ENCODE measurements at regions not wholly inside any gene's neighbourhood (a gene's known extent, or its start where the extent isn't known, plus 50 kb on each side); places are given as distances from the start of the nearest gene placed in this dataset.

DNA sequence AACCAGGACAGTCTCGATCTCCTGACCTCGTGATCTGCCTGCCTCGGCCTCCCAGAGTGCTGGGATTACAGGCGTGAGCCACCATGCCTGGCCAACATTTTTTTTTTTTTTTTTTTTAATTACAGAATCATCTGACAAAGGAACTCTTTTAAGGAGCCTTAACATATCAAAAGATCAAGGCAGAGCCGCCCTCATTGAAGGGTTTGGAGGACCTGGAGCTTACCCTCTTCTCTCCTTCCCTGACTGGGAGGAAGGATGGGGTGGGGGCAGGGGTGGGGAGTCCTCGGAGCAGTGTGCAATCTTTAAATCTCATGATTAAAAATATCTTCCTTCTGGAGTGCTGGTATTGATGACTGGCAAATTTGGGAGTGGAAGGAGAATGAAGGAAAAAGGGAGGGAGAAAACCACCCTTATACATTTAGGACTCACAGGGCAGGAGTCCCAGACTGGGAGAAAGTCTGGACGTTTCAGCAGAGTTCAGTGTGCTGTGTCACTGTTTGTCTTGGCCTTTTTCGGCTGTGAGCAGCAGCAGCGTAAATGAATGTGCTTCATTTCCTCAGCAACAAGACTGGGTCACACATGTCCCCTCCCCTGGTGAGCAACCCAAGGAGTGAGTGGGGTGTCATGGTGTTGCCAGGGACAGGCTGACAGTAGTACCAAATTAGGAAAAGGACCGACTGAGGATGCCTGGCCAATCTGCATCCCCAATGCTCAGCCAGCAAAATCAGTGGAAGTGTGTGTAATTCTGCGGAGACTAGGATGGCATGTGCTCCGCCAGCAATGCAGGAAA, 115.3 kb upstream of the BNC2 start:
- TF ChIP-seq, protein P1, sequence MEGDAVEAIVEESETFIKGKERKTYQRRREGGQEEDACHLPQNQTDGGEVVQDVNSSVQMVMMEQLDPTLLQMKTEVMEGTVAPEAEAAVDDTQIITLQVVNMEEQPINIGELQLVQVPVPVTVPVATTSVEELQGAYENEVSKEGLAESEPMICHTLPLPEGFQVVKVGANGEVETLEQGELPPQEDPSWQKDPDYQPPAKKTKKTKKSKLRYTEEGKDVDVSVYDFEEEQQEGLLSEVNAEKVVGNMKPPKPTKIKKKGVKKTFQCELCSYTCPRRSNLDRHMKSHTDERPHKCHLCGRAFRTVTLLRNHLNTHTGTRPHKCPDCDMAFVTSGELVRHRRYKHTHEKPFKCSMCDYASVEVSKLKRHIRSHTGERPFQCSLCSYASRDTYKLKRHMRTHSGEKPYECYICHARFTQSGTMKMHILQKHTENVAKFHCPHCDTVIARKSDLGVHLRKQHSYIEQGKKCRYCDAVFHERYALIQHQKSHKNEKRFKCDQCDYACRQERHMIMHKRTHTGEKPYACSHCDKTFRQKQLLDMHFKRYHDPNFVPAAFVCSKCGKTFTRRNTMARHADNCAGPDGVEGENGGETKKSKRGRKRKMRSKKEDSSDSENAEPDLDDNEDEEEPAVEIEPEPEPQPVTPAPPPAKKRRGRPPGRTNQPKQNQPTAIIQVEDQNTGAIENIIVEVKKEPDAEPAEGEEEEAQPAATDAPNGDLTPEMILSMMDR (conservative IDR thresholded peaks at IDR 0.05): no peak
- no peak for TF ChIP-seq ZFX (IDR thresholded peaks at IDR 0.05)
- H3K27ac ChIP-seq: no peak overlapping the region

DNA sequence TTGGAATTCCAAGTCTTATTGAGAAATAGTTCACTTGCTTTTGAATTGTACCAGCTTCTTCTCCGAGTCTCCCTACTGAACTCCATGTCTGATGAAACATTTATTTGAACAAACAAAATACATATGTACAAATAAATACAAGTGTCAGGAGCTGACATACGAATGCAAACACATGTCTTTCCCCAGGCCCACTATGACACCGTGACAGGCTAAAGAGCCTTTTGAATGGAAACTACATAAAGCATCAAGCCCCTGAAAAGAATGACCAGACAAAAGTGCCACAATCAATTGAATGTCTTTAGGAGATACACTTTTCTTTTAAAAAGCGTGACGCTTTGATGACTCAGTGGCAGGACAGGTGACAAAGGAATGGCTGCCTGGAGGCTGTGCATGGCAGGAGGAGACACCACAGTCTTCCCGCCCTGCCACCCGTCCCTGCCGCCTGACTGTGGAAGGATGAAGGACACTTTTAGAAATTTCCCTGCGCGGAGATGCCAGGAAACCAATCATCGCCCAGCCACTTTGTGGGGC, 112.4 kb upstream of the BNC2 start:
- no peak overlapping the region for H3K27ac ChIP-seq
- TF ChIP-seq, protein P1 (conservative IDR thresholded peaks at IDR 0.05): no peak
- no peak for TF ChIP-seq ZFX (IDR thresholded peaks at IDR 0.05)

DNA sequence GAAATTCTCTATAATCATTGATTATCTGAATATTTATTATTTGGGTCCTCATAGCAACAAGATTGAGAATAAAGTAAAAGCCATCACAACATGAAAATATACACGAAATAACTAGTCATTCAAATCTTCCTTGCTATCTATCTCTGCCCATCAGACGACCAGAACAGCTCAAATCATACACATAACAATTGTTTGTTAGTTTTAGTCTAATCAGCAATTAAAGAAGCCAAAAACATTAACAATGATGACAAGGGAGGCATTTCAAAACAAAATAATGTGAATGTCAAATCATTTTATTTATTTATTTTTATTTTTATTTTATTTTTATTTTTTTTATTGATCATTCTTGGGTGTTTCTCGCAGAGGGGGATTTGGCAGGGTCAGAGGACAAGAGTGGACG, 106.0 kb upstream of the BNC2 start:
- TF ChIP-seq, protein P1 (conservative IDR thresholded peaks at IDR 0.05): no peak
- TF ChIP-seq ZFX (IDR thresholded peaks at IDR 0.05): no peak
- no peak overlapping the region for H3K27ac ChIP-seq

DNA sequence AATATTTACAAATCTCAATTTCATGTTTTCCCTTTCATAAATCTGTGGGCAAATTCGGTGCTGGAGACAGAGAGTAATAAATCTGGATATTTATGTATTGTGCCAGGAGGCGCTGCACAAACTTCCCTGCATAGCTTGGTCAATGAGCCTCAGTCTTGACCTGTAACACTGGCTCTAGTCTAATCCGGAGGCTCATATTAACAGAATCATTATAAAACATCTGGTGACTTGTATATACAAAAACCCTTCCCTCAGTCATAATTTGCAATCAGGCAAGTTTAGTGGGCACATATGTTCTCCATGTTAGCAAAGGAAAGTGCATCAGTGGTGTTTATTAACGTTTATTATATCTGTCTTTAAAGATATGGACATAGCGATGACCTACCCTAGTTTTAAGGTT, 104.0 kb upstream of the BNC2 start:
- H3K27ac ChIP-seq: no peak overlapping the region
- TF ChIP-seq, protein P1 (conservative IDR thresholded peaks at IDR 0.05): no peak
- no peak for TF ChIP-seq ZFX (IDR thresholded peaks at IDR 0.05)

DNA sequence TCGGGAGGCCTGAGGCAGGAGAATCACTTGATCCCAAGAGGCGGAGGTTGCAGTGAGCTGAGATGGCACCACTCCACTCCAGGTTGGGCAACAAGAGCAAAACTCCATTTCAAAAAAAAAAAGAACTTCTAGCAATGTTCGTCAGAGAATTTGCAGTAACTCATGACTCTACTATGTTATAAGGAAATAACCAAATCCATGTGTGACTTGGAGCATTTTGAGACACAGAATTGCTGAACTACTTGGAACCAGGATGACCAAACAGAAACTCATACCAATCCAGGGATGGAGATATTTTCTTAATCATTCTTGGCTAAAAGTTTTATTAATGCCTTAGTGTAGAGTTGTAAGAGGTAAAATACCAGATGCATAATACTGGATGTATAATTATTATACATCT, 99.9 kb upstream of the BNC2 start:
- H3K27ac ChIP-seq: no peak overlapping the region
- TF ChIP-seq, protein P1 (conservative IDR thresholded peaks at IDR 0.05): no peak
- TF ChIP-seq ZFX (IDR thresholded peaks at IDR 0.05): no peak

DNA sequence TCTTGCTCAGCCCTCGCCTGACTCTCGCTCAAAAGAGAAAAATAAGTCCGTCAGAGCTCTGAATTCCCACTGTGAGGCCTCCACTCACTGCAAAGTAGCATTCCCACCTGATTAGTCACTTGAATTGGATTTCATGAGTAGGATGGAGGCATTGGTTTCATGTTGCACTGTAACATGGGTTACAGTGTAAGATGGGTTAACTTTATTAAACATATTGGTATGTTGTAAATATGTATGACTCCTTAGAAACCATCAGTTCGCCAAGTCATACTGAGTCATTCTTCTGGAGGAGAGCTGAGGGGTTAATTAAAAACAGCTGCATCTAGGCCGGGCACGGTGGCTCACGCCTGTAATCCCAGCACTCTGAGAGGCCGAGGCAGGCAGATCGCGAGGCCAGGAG, 93.8 kb upstream of the BNC2 start:
- no peak overlapping the region for H3K27ac ChIP-seq
- TF ChIP-seq, protein P1 (conservative IDR thresholded peaks at IDR 0.05): no peak
- no peak for TF ChIP-seq ZFX (IDR thresholded peaks at IDR 0.05)

DNA sequence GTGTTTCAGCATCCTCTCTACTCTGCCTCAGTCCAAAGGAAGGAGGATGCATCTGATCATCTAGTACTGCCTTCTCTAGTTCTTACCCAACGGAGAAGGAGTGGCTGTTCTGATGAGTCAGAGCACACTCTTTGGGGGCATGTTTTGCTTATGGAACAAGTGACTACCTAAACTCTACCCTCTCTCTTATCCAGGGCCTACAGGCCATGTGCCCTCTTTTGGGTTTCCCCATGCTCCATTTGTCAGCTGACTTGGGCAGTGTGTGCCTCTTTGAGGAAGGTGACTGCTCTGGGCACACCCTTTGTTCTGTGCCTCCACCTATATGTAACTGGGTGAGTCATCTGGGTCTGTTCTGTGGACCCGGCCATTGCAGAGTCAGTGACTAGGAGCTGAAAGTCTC, 89.6 kb upstream of the BNC2 start:
- no peak overlapping the region for H3K27ac ChIP-seq
- no peak for TF ChIP-seq ZFX (IDR thresholded peaks at IDR 0.05)
- TF ChIP-seq, protein P1 (conservative IDR thresholded peaks at IDR 0.05): no peak
